GM23338 (cell line): ENCODE measurements at regions not wholly inside any gene's neighbourhood (a gene's known extent, or its start where the extent isn't known, plus 50 kb on each side); places are given as distances from the start of the nearest gene placed in this dataset.

Experiments
- ATAC-seq: fragments of 200-7000 bp; cut with Tn5 transposase; 3 replicates; pipeline ENCODE4 v1.9.1; 2020
- DNase-seq: peaks from one replicate; pipeline ENCODE4 v3.0.0-alpha.2; 2015; ENCODE audit warnings: low spot score
- H2AFZ ChIP-seq: fragments of 200-600 bp; sonication (generic); 2 replicates; pipeline ENCODE4 v1.8.0; 2016; ENCODE audit warnings: antibody characterized with exemption, mild to moderate bottlenecking, moderate library complexity
- H3F3A ChIP-seq: fragments of 200-600 bp; sonication (generic); replicated peaks from 2 replicates; pipeline ENCODE4 v1.8.0; 2017; ENCODE audit warnings: antibody characterized with exemption, mixed run types, low read depth
- H3K27ac ChIP-seq: fragments of 200-600 bp; sonication (generic); 2 replicates; pipeline ENCODE4 v1.6.1; 2016; ENCODE audit warnings: low read depth
- H3K27me3 ChIP-seq: fragments of 200-600 bp; sonication (generic); 2 replicates; pipeline ENCODE4 v1.8.0; 2016; ENCODE audit warnings: mild to moderate bottlenecking, mixed run types, moderate library complexity; ENCODE audit not compliant: insufficient read depth
- H3K36me3 ChIP-seq: fragments of 200-600 bp; sonication (generic); 2 replicates; pipeline ENCODE4 v1.8.0; 2016; ENCODE audit warnings: mild to moderate bottlenecking; ENCODE audit not compliant: insufficient read depth
- H3K4me1 ChIP-seq: fragments of 200-600 bp; sonication (generic); 2 replicates; pipeline ENCODE4 v1.8.0; 2016; ENCODE audit warnings: mild to moderate bottlenecking, moderate library complexity; ENCODE audit not compliant: insufficient read depth
- H3K4me2 ChIP-seq: fragments of 200-600 bp; sonication (generic); 2 replicates; pipeline ENCODE4 v1.7.1; 2017; ENCODE audit warnings: mixed run types
- H3K4me3 ChIP-seq: fragments of 200-600 bp; sonication (generic); 2 replicates; pipeline ENCODE4 v1.6.1; 2016; ENCODE audit warnings: mixed run types
- H3K79me2 ChIP-seq: fragments of 200-600 bp; sonication (generic); replicated peaks from 2 replicates; pipeline ENCODE4 v1.8.0; 2017; ENCODE audit warnings: mild to moderate bottlenecking; ENCODE audit not compliant: insufficient read depth
- H3K9me2 ChIP-seq: fragments of 200-600 bp; sonication (generic); 2 replicates; pipeline ENCODE4 v1.8.0; 2017; ENCODE audit not compliant: insufficient read depth
- H4K20me1 ChIP-seq: fragments of 200-600 bp; sonication (generic); replicated peaks from 2 replicates; pipeline ENCODE4 v1.8.0; 2017; ENCODE audit warnings: mild to moderate bottlenecking; ENCODE audit not compliant: insufficient read depth
- H3K27ac Mint-ChIP-seq: 2 replicates; pipeline ENCODE4 v1.8.0; 2020; ENCODE audit warnings: inconsistent platforms, mild to moderate bottlenecking, moderate library complexity, mixed read lengths
- H3K27me3 Mint-ChIP-seq: 3 replicates; pipeline ENCODE4 v1.8.0; 2022; ENCODE audit warnings: low read depth, mild to moderate bottlenecking, moderate library complexity, mixed read lengths, inconsistent platforms; ENCODE audit not compliant: insufficient read depth, poor library complexity
- H3K36me3 Mint-ChIP-seq: 3 replicates; pipeline ENCODE4 v1.8.0; 2021; ENCODE audit warnings: low read depth, mild to moderate bottlenecking, inconsistent platforms, moderate library complexity, mixed read lengths
- H3K4me1 Mint-ChIP-seq: 3 replicates; pipeline ENCODE4 v1.8.0; 2020; ENCODE audit warnings: mild to moderate bottlenecking, inconsistent platforms, mixed read lengths
- H3K4me3 Mint-ChIP-seq: 3 replicates; pipeline ENCODE4 v1.8.0; 2021; ENCODE audit warnings: moderate library complexity, mild to moderate bottlenecking, inconsistent platforms, mixed read lengths
- H3K9me3 Mint-ChIP-seq: 3 replicates; pipeline ENCODE4 v1.8.0; 2020; ENCODE audit warnings: moderate library complexity, mild to moderate bottlenecking, inconsistent platforms, mixed read lengths
- CREB1 ChIP-seq: fragments of 250-450 bp; sonication (Bioruptor Pico); IDR thresholded peaks from 2 replicates; pipeline ENCODE4 v1.5.0; 2020; ENCODE audit warnings: low read depth, mild to moderate bottlenecking, moderate library complexity
- EZH2 ChIP-seq: fragments of 200-600 bp; sonication (generic); IDR thresholded peaks from one replicate; pipeline ENCODE4 v1.8.0; 2017; ENCODE audit warnings: antibody characterized with exemption, mild to moderate bottlenecking, low read depth; ENCODE audit not compliant: unreplicated experiment
- EZH2phosphoT487 ChIP-seq: fragments of 200-600 bp; sonication (generic); IDR thresholded peaks from one replicate; pipeline ENCODE4 v1.8.1; 2018; ENCODE audit warnings: antibody characterized with exemption; ENCODE audit not compliant: unreplicated experiment
- JUNB ChIP-seq: IDR thresholded peaks from one replicate; pipeline ENCODE4 v1.6.1; 2016; ENCODE audit warnings: antibody characterized with exemption; ENCODE audit not compliant: unreplicated experiment
- NANOG ChIP-seq: IDR thresholded peaks from 2 replicates; pipeline ENCODE4 v1.6.1; 2016; ENCODE audit warnings: antibody characterized with exemption, borderline replicate concordance
- POLR2AphosphoS5 ChIP-seq: IDR thresholded peaks from 2 replicates; pipeline ENCODE4 v1.6.1; 2016; ENCODE audit warnings: antibody characterized with exemption, low read depth
- STAT1 ChIP-seq: IDR thresholded peaks from one replicate; pipeline ENCODE4 v1.6.1; 2016; ENCODE audit warnings: antibody characterized with exemption; ENCODE audit not compliant: unreplicated experiment
- ZNF331 ChIP-seq: fragments of 250-450 bp; sonication (Bioruptor Pico); IDR thresholded peaks from 2 replicates; pipeline ENCODE4 v1.5.0; 2020; ENCODE audit warnings: low read depth, mild to moderate bottlenecking, moderate library complexity
- TF ChIP-seq, protein P1 (sequence below): fragments of 250-450 bp; sonication (Bioruptor Pico); IDR thresholded peaks from 2 replicates; pipeline ENCODE4 v1.5.0; 2020; ENCODE audit warnings: mild to moderate bottlenecking, moderate library complexity
- TF ChIP-seq, protein P2 (sequence below): IDR thresholded peaks from one replicate; pipeline ENCODE4 v1.6.1; 2018; ENCODE audit warnings: antibody characterized with exemption; ENCODE audit not compliant: unreplicated experiment
- TF ChIP-seq, protein P3 (sequence below): IDR thresholded peaks from 2 replicates; pipeline ENCODE4 v1.6.1; 2016; ENCODE audit warnings: antibody characterized with exemption
- TF ChIP-seq, protein P4 (sequence below), 2 experiments: fragments of 200-600 bp in 1 of 2; sonication (generic) in 1 of 2; conservative IDR thresholded peaks; 2 replicates each; pipeline versions ENCODE4 v1.5.1 to v1.6.1; 2016 to 2017; ENCODE audit warnings: antibody characterized with exemption in 2 of 2, low read depth in 2 of 2, mild to moderate bottlenecking in 2 of 2, moderate library complexity in 1 of 2

DNA sequence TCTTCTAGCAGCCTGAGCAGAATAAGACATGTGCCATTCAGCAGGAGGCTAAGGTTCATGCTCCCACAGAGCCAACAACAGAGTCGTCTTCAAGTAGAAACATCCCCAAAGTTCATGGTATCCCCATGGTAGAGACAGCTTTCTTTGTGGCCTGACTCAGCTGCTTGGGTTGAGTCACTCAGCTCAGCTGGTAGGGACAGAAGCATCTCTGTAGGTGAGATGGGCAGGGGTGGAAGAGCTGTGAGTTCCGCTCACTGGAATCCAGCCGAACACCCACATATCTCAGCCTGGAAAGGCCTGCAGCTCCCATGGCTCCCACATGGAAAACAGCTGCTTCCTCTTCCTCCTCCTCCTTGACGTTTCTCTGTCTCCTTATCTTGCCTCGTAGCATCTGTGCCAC lies 792.7 kb downstream of the RNF144A start:
- no peaks in the 10 kb centered on the region for H4K20me1 ChIP-seq
- no peaks in the 10 kb centered on the region for H3K36me3 ChIP-seq
- H3K79me2 ChIP-seq: no peaks in the 10 kb centered on the region
- TF ChIP-seq STAT1 (no peak), JUNB (no peak), EZH2phosphoT487 (no peak), ZNF331 (CRISPR knock-in tag) (no peak), POLR2AphosphoS5 (no peak), EZH2 (no peak), CREB1 (CRISPR knock-in tag) (no peak), NANOG (no peak)
- TF ChIP-seq, protein P1, sequence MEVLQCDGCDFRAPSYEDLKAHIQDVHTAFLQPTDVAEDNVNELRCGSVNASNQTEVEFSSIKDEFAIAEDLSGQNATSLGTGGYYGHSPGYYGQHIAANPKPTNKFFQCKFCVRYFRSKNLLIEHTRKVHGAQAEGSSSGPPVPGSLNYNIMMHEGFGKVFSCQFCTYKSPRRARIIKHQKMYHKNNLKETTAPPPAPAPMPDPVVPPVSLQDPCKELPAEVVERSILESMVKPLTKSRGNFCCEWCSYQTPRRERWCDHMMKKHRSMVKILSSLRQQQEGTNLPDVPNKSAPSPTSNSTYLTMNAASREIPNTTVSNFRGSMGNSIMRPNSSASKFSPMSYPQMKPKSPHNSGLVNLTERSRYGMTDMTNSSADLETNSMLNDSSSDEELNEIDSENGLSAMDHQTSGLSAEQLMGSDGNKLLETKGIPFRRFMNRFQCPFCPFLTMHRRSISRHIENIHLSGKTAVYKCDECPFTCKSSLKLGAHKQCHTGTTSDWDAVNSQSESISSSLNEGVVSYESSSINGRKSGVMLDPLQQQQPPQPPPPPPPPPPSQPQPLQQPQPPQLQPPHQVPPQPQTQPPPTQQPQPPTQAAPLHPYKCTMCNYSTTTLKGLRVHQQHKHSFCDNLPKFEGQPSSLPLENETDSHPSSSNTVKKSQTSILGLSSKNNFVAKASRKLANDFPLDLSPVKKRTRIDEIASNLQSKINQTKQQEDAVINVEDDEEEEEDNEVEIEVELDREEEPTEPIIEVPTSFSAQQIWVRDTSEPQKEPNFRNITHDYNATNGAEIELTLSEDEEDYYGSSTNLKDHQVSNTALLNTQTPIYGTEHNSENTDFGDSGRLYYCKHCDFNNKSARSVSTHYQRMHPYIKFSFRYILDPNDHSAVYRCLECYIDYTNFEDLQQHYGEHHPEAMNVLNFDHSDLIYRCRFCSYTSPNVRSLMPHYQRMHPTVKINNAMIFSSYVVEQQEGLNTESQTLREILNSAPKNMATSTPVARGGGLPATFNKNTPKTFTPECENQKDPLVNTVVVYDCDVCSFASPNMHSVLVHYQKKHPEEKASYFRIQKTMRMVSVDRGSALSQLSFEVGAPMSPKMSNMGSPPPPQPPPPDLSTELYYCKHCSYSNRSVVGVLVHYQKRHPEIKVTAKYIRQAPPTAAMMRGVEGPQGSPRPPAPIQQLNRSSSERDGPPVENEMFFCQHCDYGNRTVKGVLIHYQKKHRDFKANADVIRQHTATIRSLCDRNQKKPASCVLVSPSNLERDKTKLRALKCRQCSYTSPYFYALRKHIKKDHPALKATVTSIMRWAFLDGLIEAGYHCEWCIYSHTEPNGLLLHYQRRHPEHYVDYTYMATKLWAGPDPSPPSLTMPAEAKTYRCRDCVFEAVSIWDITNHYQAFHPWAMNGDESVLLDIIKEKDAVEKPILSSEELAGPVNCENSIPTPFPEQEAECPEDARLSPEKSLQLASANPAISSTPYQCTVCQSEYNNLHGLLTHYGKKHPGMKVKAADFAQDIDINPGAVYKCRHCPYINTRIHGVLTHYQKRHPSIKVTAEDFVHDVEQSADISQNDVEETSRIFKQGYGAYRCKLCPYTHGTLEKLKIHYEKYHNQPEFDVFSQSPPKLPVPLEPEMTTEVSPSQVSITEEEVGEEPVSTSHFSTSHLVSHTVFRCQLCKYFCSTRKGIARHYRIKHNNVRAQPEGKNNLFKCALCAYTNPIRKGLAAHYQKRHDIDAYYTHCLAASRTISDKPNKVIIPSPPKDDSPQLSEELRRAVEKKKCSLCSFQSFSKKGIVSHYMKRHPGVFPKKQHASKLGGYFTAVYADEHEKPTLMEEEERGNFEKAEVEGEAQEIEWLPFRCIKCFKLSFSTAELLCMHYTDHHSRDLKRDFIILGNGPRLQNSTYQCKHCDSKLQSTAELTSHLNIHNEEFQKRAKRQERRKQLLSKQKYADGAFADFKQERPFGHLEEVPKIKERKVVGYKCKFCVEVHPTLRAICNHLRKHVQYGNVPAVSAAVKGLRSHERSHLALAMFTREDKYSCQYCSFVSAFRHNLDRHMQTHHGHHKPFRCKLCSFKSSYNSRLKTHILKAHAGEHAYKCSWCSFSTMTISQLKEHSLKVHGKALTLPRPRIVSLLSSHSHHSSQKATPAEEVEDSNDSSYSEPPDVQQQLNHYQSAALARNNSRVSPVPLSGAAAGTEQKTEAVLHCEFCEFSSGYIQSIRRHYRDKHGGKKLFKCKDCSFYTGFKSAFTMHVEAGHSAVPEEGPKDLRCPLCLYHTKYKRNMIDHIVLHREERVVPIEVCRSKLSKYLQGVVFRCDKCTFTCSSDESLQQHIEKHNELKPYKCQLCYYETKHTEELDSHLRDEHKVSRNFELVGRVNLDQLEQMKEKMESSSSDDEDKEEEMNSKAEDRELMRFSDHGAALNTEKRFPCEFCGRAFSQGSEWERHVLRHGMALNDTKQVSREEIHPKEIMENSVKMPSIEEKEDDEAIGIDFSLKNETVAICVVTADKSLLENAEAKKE (CRISPR knock-in tag): no peak
- TF ChIP-seq, protein P2, sequence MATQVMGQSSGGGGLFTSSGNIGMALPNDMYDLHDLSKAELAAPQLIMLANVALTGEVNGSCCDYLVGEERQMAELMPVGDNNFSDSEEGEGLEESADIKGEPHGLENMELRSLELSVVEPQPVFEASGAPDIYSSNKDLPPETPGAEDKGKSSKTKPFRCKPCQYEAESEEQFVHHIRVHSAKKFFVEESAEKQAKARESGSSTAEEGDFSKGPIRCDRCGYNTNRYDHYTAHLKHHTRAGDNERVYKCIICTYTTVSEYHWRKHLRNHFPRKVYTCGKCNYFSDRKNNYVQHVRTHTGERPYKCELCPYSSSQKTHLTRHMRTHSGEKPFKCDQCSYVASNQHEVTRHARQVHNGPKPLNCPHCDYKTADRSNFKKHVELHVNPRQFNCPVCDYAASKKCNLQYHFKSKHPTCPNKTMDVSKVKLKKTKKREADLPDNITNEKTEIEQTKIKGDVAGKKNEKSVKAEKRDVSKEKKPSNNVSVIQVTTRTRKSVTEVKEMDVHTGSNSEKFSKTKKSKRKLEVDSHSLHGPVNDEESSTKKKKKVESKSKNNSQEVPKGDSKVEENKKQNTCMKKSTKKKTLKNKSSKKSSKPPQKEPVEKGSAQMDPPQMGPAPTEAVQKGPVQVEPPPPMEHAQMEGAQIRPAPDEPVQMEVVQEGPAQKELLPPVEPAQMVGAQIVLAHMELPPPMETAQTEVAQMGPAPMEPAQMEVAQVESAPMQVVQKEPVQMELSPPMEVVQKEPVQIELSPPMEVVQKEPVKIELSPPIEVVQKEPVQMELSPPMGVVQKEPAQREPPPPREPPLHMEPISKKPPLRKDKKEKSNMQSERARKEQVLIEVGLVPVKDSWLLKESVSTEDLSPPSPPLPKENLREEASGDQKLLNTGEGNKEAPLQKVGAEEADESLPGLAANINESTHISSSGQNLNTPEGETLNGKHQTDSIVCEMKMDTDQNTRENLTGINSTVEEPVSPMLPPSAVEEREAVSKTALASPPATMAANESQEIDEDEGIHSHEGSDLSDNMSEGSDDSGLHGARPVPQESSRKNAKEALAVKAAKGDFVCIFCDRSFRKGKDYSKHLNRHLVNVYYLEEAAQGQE: no peak
- TF ChIP-seq, protein P3, sequence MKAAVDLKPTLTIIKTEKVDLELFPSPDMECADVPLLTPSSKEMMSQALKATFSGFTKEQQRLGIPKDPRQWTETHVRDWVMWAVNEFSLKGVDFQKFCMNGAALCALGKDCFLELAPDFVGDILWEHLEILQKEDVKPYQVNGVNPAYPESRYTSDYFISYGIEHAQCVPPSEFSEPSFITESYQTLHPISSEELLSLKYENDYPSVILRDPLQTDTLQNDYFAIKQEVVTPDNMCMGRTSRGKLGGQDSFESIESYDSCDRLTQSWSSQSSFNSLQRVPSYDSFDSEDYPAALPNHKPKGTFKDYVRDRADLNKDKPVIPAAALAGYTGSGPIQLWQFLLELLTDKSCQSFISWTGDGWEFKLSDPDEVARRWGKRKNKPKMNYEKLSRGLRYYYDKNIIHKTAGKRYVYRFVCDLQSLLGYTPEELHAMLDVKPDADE: no peak
- TF ChIP-seq, protein P4, sequence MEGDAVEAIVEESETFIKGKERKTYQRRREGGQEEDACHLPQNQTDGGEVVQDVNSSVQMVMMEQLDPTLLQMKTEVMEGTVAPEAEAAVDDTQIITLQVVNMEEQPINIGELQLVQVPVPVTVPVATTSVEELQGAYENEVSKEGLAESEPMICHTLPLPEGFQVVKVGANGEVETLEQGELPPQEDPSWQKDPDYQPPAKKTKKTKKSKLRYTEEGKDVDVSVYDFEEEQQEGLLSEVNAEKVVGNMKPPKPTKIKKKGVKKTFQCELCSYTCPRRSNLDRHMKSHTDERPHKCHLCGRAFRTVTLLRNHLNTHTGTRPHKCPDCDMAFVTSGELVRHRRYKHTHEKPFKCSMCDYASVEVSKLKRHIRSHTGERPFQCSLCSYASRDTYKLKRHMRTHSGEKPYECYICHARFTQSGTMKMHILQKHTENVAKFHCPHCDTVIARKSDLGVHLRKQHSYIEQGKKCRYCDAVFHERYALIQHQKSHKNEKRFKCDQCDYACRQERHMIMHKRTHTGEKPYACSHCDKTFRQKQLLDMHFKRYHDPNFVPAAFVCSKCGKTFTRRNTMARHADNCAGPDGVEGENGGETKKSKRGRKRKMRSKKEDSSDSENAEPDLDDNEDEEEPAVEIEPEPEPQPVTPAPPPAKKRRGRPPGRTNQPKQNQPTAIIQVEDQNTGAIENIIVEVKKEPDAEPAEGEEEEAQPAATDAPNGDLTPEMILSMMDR (conservative IDR thresholded peaks at IDR 0.05; ENCODE audit: low read depth in 2 of 2): no peak
- Mint-ChIP-seq H3K4me3 (no peak overlapping the region), H3K27ac (no peak overlapping the region), H3K9me3 (peaks cover 8% of the 10 kb centered on the region; the same call in 2 of the 3 replicates), H3K4me1 (peaks cover 8% of the 10 kb centered on the region), H3K36me3 (peaks cover 11% of the 10 kb centered on the region), H3K27me3 (peaks cover 3% of the 10 kb centered on the region)
- ATAC-seq (no peak), DNase-seq (no peak)
- H3F3A ChIP-seq: no peaks in the 10 kb centered on the region
- no peak overlapping the region for H3K27ac ChIP-seq
- H3K4me3 ChIP-seq: no peak overlapping the region
- H3K4me1 ChIP-seq: peaks cover 16% of the 10 kb centered on the region
- no peak overlapping the region for H2AFZ ChIP-seq
- H3K27me3 ChIP-seq: no peaks in the 10 kb centered on the region
- no peak overlapping the region for H3K4me2 ChIP-seq
- peaks cover 27% of the 10 kb centered on the region for H3K9me2 ChIP-seq
